H9 (cell line): ENCODE measurements at regions not wholly inside any gene's neighbourhood (a gene's known extent, or its start where the extent isn't known, plus 50 kb on each side); places are given as distances from the start of the nearest gene placed in this dataset.

ENCODE experiments used
- DNase-seq: peaks from one replicate; pipeline ENCODE4 v3.0.0-alpha.2; 2017
- H2AFZ ChIP-seq: one replicate; pipeline ENCODE4 v1.6.1; 2013; ENCODE audit warnings: mild to moderate bottlenecking, low read length, control low read depth, moderate library complexity
- H2AK5ac ChIP-seq: 2 replicates; pipeline ENCODE4 v1.6.1; 2013; ENCODE audit warnings: low read length, control low read depth, mixed read lengths; ENCODE audit not compliant: insufficient read length
- H2BK120ac ChIP-seq: one replicate; pipeline ENCODE4 v1.6.1; 2013; ENCODE audit warnings: low read depth, mild to moderate bottlenecking, low read length, control low read depth, inconsistent platforms; ENCODE audit not compliant: poor library complexity, severe bottlenecking
- H2BK12ac ChIP-seq: 2 replicates; pipeline ENCODE4 v1.6.1; 2013; ENCODE audit warnings: low read length, control low read depth, mixed read lengths, low read depth; ENCODE audit not compliant: insufficient read length
- H2BK15ac ChIP-seq: 2 replicates; pipeline ENCODE4 v1.6.1; 2013; ENCODE audit warnings: low read depth, low read length, control low read depth
- H2BK20ac ChIP-seq: one replicate; pipeline ENCODE4 v1.6.1; 2013; ENCODE audit warnings: low read depth, mild to moderate bottlenecking, low read length, control low read depth, inconsistent platforms; ENCODE audit not compliant: poor library complexity, severe bottlenecking
- H2BK5ac ChIP-seq: 2 replicates; pipeline ENCODE4 v1.6.1; 2013; ENCODE audit warnings: low read length, control low read depth, mixed read lengths; ENCODE audit not compliant: insufficient read length
- H3K14ac ChIP-seq: 2 replicates; pipeline ENCODE4 v1.6.1; 2013; ENCODE audit warnings: low read length, control low read depth; ENCODE audit not compliant: insufficient read depth
- H3K18ac ChIP-seq: 2 replicates; pipeline ENCODE4 v1.6.1; 2013; ENCODE audit warnings: low read depth, mild to moderate bottlenecking, mixed read lengths, low read length, control low read depth; ENCODE audit not compliant: insufficient read length
- H3K23ac ChIP-seq: 2 replicates; pipeline ENCODE4 v1.6.1; 2013; ENCODE audit warnings: low read length, control low read depth, mixed read lengths, low read depth; ENCODE audit not compliant: insufficient read length
- H3K23me2 ChIP-seq: 2 replicates; pipeline ENCODE4 v1.6.1; 2013; ENCODE audit warnings: low read depth, mild to moderate bottlenecking, mixed read lengths, low read length, control low read depth; ENCODE audit not compliant: insufficient read length, poor library complexity, severe bottlenecking
- H3K27ac ChIP-seq: 2 replicates; pipeline ENCODE4 v1.5.1; 2013; ENCODE audit warnings: low read length, control low read depth, mixed read lengths, low read depth; ENCODE audit not compliant: insufficient read length
- H3K27me3 ChIP-seq: 2 replicates; pipeline ENCODE4 v1.6.1; 2013; ENCODE audit warnings: low read length, control low read depth, inconsistent platforms; ENCODE audit not compliant: insufficient read depth
- H3K4ac ChIP-seq: 2 replicates; pipeline ENCODE4 v1.6.1; 2013; ENCODE audit warnings: low read depth, mild to moderate bottlenecking, control low read depth, inconsistent platforms, low read length, moderate library complexity
- H3K4me1 ChIP-seq: 2 replicates; pipeline ENCODE4 v1.6.1; 2013; ENCODE audit warnings: low read length, control low read depth, inconsistent platforms; ENCODE audit not compliant: insufficient read depth
- H3K4me2 ChIP-seq: 2 replicates; pipeline ENCODE4 v1.6.1; 2013; ENCODE audit warnings: low read length, control low read depth, mixed read lengths; ENCODE audit not compliant: insufficient read length, insufficient read depth
- H3K56ac ChIP-seq: 2 replicates; pipeline ENCODE4 v1.6.1; 2013; ENCODE audit warnings: low read depth, mild to moderate bottlenecking, mixed read lengths, low read length, control low read depth; ENCODE audit not compliant: insufficient read length
- H3K79me1 ChIP-seq: 2 replicates; pipeline ENCODE4 v1.6.1; 2013; ENCODE audit warnings: low read depth, mild to moderate bottlenecking, moderate library complexity, low read length, control low read depth, inconsistent platforms; ENCODE audit not compliant: insufficient read depth, poor library complexity, severe bottlenecking
- H3K79me2 ChIP-seq: 2 replicates; pipeline ENCODE4 v1.6.1; 2013; ENCODE audit warnings: low read length, control low read depth, inconsistent platforms; ENCODE audit not compliant: insufficient read depth
- H3K9ac ChIP-seq: 2 replicates; pipeline ENCODE4 v1.6.1; 2013; ENCODE audit warnings: low read length, control low read depth, mixed read lengths; ENCODE audit not compliant: insufficient read length; ENCODE audit errors: extremely low read depth
- H3K9me3 ChIP-seq: one replicate; pipeline ENCODE4 v1.6.1; 2013; ENCODE audit warnings: low read depth, low read length, inconsistent platforms; ENCODE audit not compliant: control insufficient read depth
- H3T11ph ChIP-seq: one replicate; pipeline ENCODE4 v1.6.1; 2013; ENCODE audit warnings: mild to moderate bottlenecking, low read length, control low read depth, inconsistent platforms
- H4K20me1 ChIP-seq: one replicate; pipeline ENCODE4 v1.6.1; 2013; ENCODE audit not compliant: control insufficient read depth, insufficient read length, insufficient read depth
- H4K5ac ChIP-seq: 2 replicates; pipeline ENCODE4 v1.6.1; 2013; ENCODE audit warnings: low read depth, mild to moderate bottlenecking, mixed read lengths, low read length, control low read depth; ENCODE audit not compliant: insufficient read length
- H4K8ac ChIP-seq: replicated peaks from 2 replicates; pipeline ENCODE4 v1.6.1; 2013; ENCODE audit warnings: low read length, control low read depth, mixed read lengths, low read depth; ENCODE audit not compliant: insufficient read length
- H4K91ac ChIP-seq: 2 replicates; pipeline ENCODE4 v1.6.1; 2013; ENCODE audit warnings: low read depth, mild to moderate bottlenecking, moderate library complexity, mixed read lengths, low read length, control low read depth; ENCODE audit not compliant: insufficient read length
- H3K27ac Mint-ChIP-seq, 3 experiments: 2 replicates in 2 of 3; 3 replicates in 1 of 3; pipeline ENCODE4 v1.8.0; 2020 to 2021; ENCODE audit warnings: mixed read lengths in 3 of 3, mild to moderate bottlenecking in 1 of 3, moderate library complexity in 1 of 3
- H3K27me3 Mint-ChIP-seq: 2 replicates; pipeline ENCODE4 v1.8.0; 2021; ENCODE audit warnings: low read depth, mild to moderate bottlenecking, moderate library complexity, mixed read lengths
- H3K36me3 Mint-ChIP-seq, 3 experiments: 2 replicates in 2 of 3; 3 replicates in 1 of 3; pipeline ENCODE4 v1.8.0; 2020 to 2021; ENCODE audit warnings: low read depth in 3 of 3, mixed read lengths in 3 of 3; ENCODE audit not compliant: insufficient read depth in 1 of 3
- H3K4me1 Mint-ChIP-seq, 2 experiments: 2 replicates each; pipeline ENCODE4 v1.8.0; 2020; ENCODE audit warnings: mixed read lengths in 2 of 2
- H3K4me3 Mint-ChIP-seq, 2 experiments: 2 replicates in 1 of 2; 3 replicates in 1 of 2; pipeline ENCODE4 v1.8.0; 2020 to 2021; ENCODE audit warnings: mild to moderate bottlenecking in 2 of 2, mixed read lengths in 2 of 2, moderate library complexity in 1 of 2
- H3K9me3 Mint-ChIP-seq, 2 experiments: 2 replicates in 1 of 2; 3 replicates in 1 of 2; pipeline ENCODE4 v1.8.0; 2020; ENCODE audit warnings: mild to moderate bottlenecking in 2 of 2, mixed read lengths in 2 of 2, moderate library complexity in 1 of 2
- WGBS: extraction: QIAGEN DNeasy Blood & Tissue Kit; methylation state at CpG from one replicate; pipeline ENCODE4 v1.1.7; 2013; ENCODE audit warnings: missing lambda C conversion rate, low lambda C conversion rate, mixed read lengths; ENCODE audit not compliant: insufficient read length; ENCODE audit errors: extremely low coverage; 5-methylcytosine and 5-hydroxymethylcytosine counted together
- TF ChIP-seq, protein P1 (sequence below): fragments of 200-600 bp; sonication (generic); conservative IDR thresholded peaks from 3 replicates; pipeline ENCODE4 v1.8.0; 2021; ENCODE audit warnings: antibody characterized with exemption, mild to moderate bottlenecking

DNA sequence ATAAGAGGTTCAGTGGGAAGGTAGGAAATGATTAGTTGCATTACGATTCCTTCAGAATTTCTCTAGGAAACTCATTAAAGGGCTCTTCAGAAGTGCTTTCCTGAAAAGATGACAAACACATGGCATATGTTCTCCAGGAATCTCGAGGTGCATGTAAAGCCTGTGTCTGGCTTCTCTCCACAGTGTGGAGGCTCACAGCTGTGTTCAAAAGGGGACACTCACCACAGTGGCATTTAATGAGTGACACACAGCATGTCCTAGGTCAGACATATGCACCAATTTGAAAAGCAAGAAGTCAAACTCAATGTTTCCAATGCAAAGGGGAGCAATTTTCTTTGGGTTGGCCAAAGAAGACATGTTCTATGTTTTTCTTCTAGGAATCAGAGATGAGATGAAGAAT, 976.9 kb downstream of the MAT2B start:
- no peak overlapping the region for H3K18ac ChIP-seq
- no peak overlapping the region for H3T11ph ChIP-seq
- no peaks in the 10 kb centered on the region for H3K9me3 ChIP-seq
- H2BK5ac ChIP-seq = no peak overlapping the region
- Mint-ChIP-seq H3K27ac (no peak overlapping the region), H3K4me3 (no peak overlapping the region), H3K27me3 (no peaks in the 10 kb centered on the region), H3K9me3 (peaks cover 0 to 3% of the 10 kb centered on the region in 2 experiments; a peak in 1 of 5 replicates), H3K36me3 (peaks cover 0 to 4% (median 3%) of the 10 kb centered on the region in 3 experiments; a peak in 3 of 7 replicates), H3K4me1 (no peaks in the 10 kb centered on the region)
- no peak overlapping the region for H3K14ac ChIP-seq
- no peak overlapping the region for H2BK120ac ChIP-seq
- DNase-seq = no peak
- no peak overlapping the region for H2BK12ac ChIP-seq
- H3K23me2 ChIP-seq = no peaks in the 10 kb centered on the region
- no peak overlapping the region for H2AFZ ChIP-seq
- no peak overlapping the region for H3K4ac ChIP-seq
- no peak overlapping the region for H4K91ac ChIP-seq
- no peaks in the 10 kb centered on the region for H4K20me1 ChIP-seq
- H2BK20ac ChIP-seq = no peak overlapping the region
- H3K9ac ChIP-seq = no peak overlapping the region
- no peak overlapping the region for H4K5ac ChIP-seq
- TF ChIP-seq, protein P1, sequence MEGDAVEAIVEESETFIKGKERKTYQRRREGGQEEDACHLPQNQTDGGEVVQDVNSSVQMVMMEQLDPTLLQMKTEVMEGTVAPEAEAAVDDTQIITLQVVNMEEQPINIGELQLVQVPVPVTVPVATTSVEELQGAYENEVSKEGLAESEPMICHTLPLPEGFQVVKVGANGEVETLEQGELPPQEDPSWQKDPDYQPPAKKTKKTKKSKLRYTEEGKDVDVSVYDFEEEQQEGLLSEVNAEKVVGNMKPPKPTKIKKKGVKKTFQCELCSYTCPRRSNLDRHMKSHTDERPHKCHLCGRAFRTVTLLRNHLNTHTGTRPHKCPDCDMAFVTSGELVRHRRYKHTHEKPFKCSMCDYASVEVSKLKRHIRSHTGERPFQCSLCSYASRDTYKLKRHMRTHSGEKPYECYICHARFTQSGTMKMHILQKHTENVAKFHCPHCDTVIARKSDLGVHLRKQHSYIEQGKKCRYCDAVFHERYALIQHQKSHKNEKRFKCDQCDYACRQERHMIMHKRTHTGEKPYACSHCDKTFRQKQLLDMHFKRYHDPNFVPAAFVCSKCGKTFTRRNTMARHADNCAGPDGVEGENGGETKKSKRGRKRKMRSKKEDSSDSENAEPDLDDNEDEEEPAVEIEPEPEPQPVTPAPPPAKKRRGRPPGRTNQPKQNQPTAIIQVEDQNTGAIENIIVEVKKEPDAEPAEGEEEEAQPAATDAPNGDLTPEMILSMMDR = no peak
- H3K79me2 ChIP-seq = no peaks in the 10 kb centered on the region
- no peak overlapping the region for H2BK15ac ChIP-seq
- no peak overlapping the region for H2AK5ac ChIP-seq
- no peaks in the 10 kb centered on the region for H3K79me1 ChIP-seq
- H3K27ac ChIP-seq = no peak overlapping the region
- H4K8ac ChIP-seq = no peak overlapping the region
- WGBS = no CpG with 5 or more reads among the region's 2 CpGs
- H3K56ac ChIP-seq = no peak overlapping the region
- H3K27me3 ChIP-seq = no peaks in the 10 kb centered on the region
- H3K4me2 ChIP-seq = no peak overlapping the region
- H3K23ac ChIP-seq = no peak overlapping the region
- no peaks in the 10 kb centered on the region for H3K4me1 ChIP-seq
